ENCODE measurements at regions not wholly inside any gene's neighbourhood (a gene's known extent, or its start where the extent isn't known, plus 50 kb on each side); places are given as distances from the start of the nearest gene placed in this dataset.
"Not testable (repeated sequence)": the region's sequence is repeated elsewhere in the genome, so short reads cannot be mapped to it uniquely, and the experiment has no call there.

DNA sequence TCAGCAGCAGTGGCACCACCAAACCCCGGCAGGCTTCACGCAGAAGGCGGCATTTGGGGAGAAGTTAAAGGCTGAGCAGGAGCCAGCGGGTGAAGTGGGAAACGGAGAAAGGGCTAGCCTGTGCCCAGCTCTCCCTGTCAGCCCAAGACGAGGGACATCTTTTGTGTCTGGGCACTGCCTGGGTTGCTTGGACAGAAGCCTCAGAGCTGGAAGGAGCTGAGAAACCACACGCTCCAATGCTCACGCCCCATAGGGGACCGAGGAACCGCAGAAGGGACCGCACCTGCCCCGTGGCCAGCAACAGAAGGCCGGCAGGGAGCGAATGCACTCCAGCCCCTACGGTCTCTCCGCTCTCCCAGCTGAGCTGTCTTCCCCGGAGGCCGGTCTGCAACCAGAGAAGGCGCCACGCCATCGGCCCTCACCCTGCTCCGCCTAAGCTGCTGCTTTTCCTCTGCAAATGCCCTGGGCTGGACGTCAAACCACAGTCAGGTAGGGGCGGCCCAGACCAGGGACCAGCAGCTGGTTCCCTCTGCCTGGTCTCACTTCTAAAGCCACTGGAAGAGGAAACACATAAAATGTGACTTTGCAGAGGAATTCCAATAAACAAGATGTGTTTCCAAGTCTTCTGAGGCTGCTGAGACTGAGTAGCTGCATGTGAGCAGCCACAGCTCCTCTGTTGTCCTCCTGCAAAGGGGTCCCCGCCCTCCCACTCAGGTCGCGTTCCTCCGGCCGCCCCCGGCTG is 182.4 kb upstream of the ZNF469 start:
- H3K27ac Mint-ChIP-seq (ENCODE audit: unreplicated experiment); CTCF ChIA-PET; H3K4me1 Mint-ChIP-seq (ENCODE audit: low read depth, unreplicated experiment); H3K36me3 Mint-ChIP-seq (ENCODE audit: insufficient read depth, unreplicated experiment); intact Hi-C loops (cut with micrococcal nuclease; ENCODE audit: unreplicated experiment); DNase-seq; BruUV-seq (replicated peaks); H3K4me3 Mint-ChIP-seq (ENCODE audit: low read depth, unreplicated experiment); H3K9me3 Mint-ChIP-seq (ENCODE audit: low read depth, unreplicated experiment): not testable (repeated sequence)
- H3K27me3 Mint-ChIP-seq (ENCODE audit: unreplicated experiment): peaks cover 27% of the 10 kb centered on the region

GRCh38 chr16:88200896-88201185 is 181.9 kb upstream of the ZNF469 start:
- CTCF ChIA-PET: no interaction called here
- H3K27ac Mint-ChIP-seq (ENCODE audit: unreplicated experiment): no peak overlapping the region

DNA sequence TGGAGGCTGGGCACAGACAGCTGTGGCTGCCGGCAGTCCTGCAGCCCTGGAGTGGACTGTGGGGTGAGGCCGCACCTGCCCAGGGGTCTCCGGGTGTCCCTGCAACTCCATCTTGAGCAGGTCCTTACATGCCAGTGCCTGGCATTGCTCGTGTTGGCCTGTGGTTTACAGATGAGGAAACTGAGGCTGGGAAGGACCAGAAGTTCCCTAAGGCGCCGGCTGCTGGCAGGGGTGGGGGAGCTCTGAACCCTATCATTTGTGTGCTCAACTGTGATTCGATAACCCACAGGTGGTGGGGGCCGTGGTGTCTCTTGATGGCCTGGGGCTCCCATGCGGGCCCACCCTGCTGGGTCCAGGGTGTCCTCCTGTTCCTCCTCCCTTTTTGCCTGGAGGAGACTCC is 181.1 kb upstream of the ZNF469 start:
- H3K9me3 Mint-ChIP-seq (ENCODE audit: low read depth, unreplicated experiment); H3K36me3 Mint-ChIP-seq (ENCODE audit: insufficient read depth, unreplicated experiment); CTCF ChIA-PET; DNase-seq; H3K4me3 Mint-ChIP-seq (ENCODE audit: low read depth, unreplicated experiment); H3K27ac Mint-ChIP-seq (ENCODE audit: unreplicated experiment); H3K4me1 Mint-ChIP-seq (ENCODE audit: low read depth, unreplicated experiment); intact Hi-C loops (cut with micrococcal nuclease; ENCODE audit: unreplicated experiment); BruUV-seq (replicated peaks): not testable (repeated sequence)
- peaks cover 40% of the 10 kb centered on the region for H3K27me3 Mint-ChIP-seq (ENCODE audit: unreplicated experiment)

More at GRCh38 chr16:88200896-88201185, 181.9 kb upstream of the ZNF469 start:
- intact Hi-C loops (cut with micrococcal nuclease; ENCODE audit: unreplicated experiment): no loop called here
- no peak for DNase-seq
- BruUV-seq (replicated peaks): no TSS peak
- TF ChIP-seq CTCF (IDR thresholded peaks at IDR 0.05; ENCODE audit: unreplicated experiment): no peak
- no peaks in the 10 kb centered on the region for H3K36me3 Mint-ChIP-seq (ENCODE audit: insufficient read depth, unreplicated experiment)
- H3K27me3 Mint-ChIP-seq (ENCODE audit: unreplicated experiment): peaks cover 33% of the 10 kb centered on the region
- H3K4me3 Mint-ChIP-seq (ENCODE audit: low read depth, unreplicated experiment): no peak overlapping the region
- no peaks in the 10 kb centered on the region for H3K4me1 Mint-ChIP-seq (ENCODE audit: low read depth, unreplicated experiment)
- no peaks in the 10 kb centered on the region for H3K9me3 Mint-ChIP-seq (ENCODE audit: low read depth, unreplicated experiment)

DNA sequence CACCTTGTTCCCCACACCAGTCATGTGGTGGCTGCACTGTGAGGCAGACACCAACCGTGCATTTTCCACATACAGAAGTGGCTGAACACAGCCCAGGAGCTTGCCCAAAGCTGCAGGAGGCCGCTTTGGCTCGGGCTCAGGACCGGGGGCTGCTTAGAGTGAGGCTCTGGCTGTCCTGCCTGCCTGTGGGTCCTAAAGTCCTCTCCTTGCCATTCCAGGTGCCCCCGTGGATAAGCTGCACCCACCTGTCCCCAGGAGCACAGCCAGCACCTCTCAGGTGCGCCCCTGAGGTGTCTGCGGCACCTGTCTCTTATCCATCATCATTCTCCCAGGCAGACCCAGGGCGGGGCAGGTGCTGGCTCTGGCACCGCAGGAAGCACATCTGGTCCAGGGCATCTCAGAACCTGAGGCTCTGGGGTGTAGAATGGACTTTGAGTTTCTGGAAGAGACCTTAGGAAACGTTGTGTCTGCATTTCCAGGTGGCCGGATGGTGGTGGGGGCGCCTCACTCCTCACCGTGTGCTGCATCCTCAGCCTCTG is 180.5 kb upstream of the ZNF469 start:
- Mint-ChIP-seq H3K4me3 (ENCODE audit: low read depth, unreplicated experiment) (no peak overlapping the region), H3K4me1 (ENCODE audit: low read depth, unreplicated experiment) (no peaks in the 10 kb centered on the region), H3K9me3 (ENCODE audit: low read depth, unreplicated experiment) (no peaks in the 10 kb centered on the region), H3K36me3 (ENCODE audit: insufficient read depth, unreplicated experiment) (no peaks in the 10 kb centered on the region), H3K27ac (ENCODE audit: unreplicated experiment) (no peak overlapping the region), H3K27me3 (ENCODE audit: unreplicated experiment) (peaks cover 40% of the 10 kb centered on the region)
- no TSS peak for BruUV-seq (replicated peaks)
- no peak for TF ChIP-seq CTCF (IDR thresholded peaks at IDR 0.05; ENCODE audit: unreplicated experiment)
- intact Hi-C loops (cut with micrococcal nuclease; ENCODE audit: unreplicated experiment): no loop called here
- DNase-seq: no peak
- CTCF ChIA-PET: no interaction called here

DNA sequence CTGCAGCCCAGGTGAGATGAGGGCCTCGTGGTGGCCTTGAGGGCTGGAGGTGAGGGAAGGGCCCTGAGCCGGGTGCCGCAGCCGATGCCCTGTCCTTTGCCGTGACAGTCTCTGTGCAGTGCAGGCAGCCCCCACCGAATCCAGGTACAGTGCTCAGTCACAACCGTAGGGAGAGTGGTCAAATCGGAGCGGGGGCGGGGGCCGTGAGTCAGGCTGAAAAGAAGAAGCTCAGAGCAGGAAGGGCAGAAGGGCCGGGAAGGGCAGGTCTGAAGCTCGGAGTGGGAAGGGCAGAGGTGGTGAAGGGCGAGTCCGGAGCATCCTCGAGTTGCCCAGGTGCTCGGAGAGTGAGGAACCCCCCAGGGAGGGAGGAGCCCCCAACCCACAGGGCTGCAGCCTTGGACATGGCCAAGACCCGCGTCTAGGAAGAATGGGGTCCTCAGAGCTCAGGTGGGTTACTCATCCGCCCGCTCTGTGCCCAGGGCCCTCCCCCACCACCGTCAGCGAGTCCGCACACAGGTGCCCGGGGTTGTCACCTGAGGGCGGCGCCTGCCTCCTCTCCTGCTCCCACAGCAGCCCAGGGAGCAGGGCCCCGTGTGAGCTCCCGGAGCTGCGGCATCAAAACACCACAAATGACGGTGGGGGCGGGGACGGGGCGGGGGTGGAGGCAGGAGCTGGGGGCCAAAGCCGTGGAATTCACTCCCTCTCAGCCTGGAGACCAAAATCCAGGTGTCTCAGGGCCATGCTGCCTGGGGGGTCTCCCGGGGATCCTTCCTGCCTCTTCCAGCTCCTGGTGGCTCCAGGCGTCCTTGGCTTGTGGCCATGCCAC is 179.7 kb upstream of the ZNF469 start:
- not testable (repeated sequence) for BruUV-seq (replicated peaks); H3K36me3 Mint-ChIP-seq (ENCODE audit: insufficient read depth, unreplicated experiment); DNase-seq

GRCh38 chr16:88204131-88205110 is 178.3 kb upstream of the ZNF469 start:
- BruUV-seq (replicated peaks); H3K4me3 Mint-ChIP-seq (ENCODE audit: low read depth, unreplicated experiment): not testable (repeated sequence)

More for the DNA sequence above, 179.7 kb upstream of the ZNF469 start:
- CTCF ChIA-PET: interaction anchor here (0.6 kb wide), 1 partner anchor 260 kb away, joined by 5 read pairs; no protein-coding TSS in a partner anchor
- intact Hi-C loops (cut with micrococcal nuclease; ENCODE audit: unreplicated experiment); H3K27ac Mint-ChIP-seq (ENCODE audit: unreplicated experiment); H3K4me3 Mint-ChIP-seq (ENCODE audit: low read depth, unreplicated experiment); H3K4me1 Mint-ChIP-seq (ENCODE audit: low read depth, unreplicated experiment); H3K9me3 Mint-ChIP-seq (ENCODE audit: low read depth, unreplicated experiment): not testable (repeated sequence)
- H3K27me3 Mint-ChIP-seq (ENCODE audit: unreplicated experiment): peaks cover 40% of the 10 kb centered on the region

GRCh38 chr16:88205482-88205881 is 177.3 kb upstream of the ZNF469 start:
- H3K4me3 Mint-ChIP-seq (ENCODE audit: low read depth, unreplicated experiment); CTCF ChIA-PET; H3K9me3 Mint-ChIP-seq (ENCODE audit: low read depth, unreplicated experiment); BruUV-seq (replicated peaks); intact Hi-C loops (cut with micrococcal nuclease; ENCODE audit: unreplicated experiment); H3K27ac Mint-ChIP-seq (ENCODE audit: unreplicated experiment); DNase-seq; H3K36me3 Mint-ChIP-seq (ENCODE audit: insufficient read depth, unreplicated experiment): not testable (repeated sequence)
- Mint-ChIP-seq H3K4me1 (ENCODE audit: low read depth, unreplicated experiment) (peaks cover 11% of the 10 kb centered on the region), H3K27me3 (ENCODE audit: unreplicated experiment) (peaks cover 40% of the 10 kb centered on the region)

More at GRCh38 chr16:88204131-88205110, 178.3 kb upstream of the ZNF469 start:
- peaks cover 40% of the 10 kb centered on the region for H3K27me3 Mint-ChIP-seq (ENCODE audit: unreplicated experiment)
- DNase-seq; H3K9me3 Mint-ChIP-seq (ENCODE audit: low read depth, unreplicated experiment); intact Hi-C loops (cut with micrococcal nuclease; ENCODE audit: unreplicated experiment); H3K4me1 Mint-ChIP-seq (ENCODE audit: low read depth, unreplicated experiment); H3K36me3 Mint-ChIP-seq (ENCODE audit: insufficient read depth, unreplicated experiment); H3K27ac Mint-ChIP-seq (ENCODE audit: unreplicated experiment); CTCF ChIA-PET: not testable (repeated sequence)
